ENCODE measurements at regions not wholly inside any gene's neighbourhood (a gene's known extent, or its start where the extent isn't known, plus 50 kb on each side); places are given as distances from the start of the nearest gene placed in this dataset.

DNA sequence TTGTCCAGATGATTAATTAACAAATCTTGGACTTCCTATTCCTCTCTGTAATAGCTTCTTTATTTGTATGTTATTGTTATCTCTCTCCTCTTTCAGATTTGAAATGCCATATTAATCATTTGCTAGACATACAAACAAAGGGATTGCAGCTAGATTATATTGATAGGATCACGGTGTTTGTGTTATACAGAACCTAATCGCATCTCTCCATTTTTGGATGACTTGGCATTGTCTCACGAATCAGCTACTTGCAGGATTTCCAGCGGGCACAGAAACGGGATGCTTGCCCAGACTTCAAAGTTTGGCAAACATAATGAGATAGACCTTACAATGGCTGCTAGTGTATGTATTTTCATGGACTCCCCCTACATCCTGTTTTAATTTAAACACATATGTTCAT, 368.1 kb downstream of the TLE4 start:
- Histone ChIP-seq H2AK5ac (ENCODE audit: low read depth, low read length) (no peak overlapping the region), H3K14ac (ENCODE audit: low read length) (no peak overlapping the region), H4K91ac (ENCODE audit: low read depth, low read length, poor library complexity) (no peak overlapping the region), H3K27ac (replicated peaks; ENCODE audit: low read length) (no peak overlapping the region), H3K79me1 (ENCODE audit: low read depth, low read length) (no peaks in the 10 kb centered on the region), H3K4me3 (ENCODE audit: low read length in 2 of 2) (no peak overlapping the region), H3K18ac (ENCODE audit: low read length) (no peak overlapping the region), H3K4me2 (ENCODE audit: insufficient read depth, low read length, poor library complexity, severe bottlenecking) (no peak overlapping the region), H3K36me3 (replicated peaks in 1 of 2; ENCODE audit: control insufficient read depth in 2 of 2, insufficient read depth in 2 of 2, low read length in 2 of 2) (no peaks in the 10 kb centered on the region), H3K4me1 (ENCODE audit: control insufficient read depth in 2 of 2, insufficient read depth in 1 of 2, low read depth in 1 of 2, low read length in 2 of 2) (no peaks in the 10 kb centered on the region), H2AFZ (ENCODE audit: low read length) (no peak overlapping the region), H2BK15ac (ENCODE audit: low read length) (no peak overlapping the region), H3K9ac (ENCODE audit: low read depth, low read length, poor library complexity) (no peak overlapping the region), H4K8ac (ENCODE audit: low read depth, low read length) (no peak overlapping the region), H3K9me3 (replicated peaks in 1 of 2; ENCODE audit: control insufficient read depth in 2 of 2, insufficient read depth in 1 of 2, low read depth in 1 of 2, low read length in 2 of 2) (no peaks in the 10 kb centered on the region), H3K23ac (ENCODE audit: low read depth, low read length, poor library complexity) (no peak overlapping the region), H3K27me3 (ENCODE audit: control insufficient read depth in 3 of 3, insufficient read depth in 3 of 3, low read depth in 1 of 3, low read length in 3 of 3) (no peaks in the 10 kb centered on the region), H2BK12ac (ENCODE audit: low read length) (no peak overlapping the region), H2BK120ac (ENCODE audit: low read depth, low read length) (no peak overlapping the region), H2BK5ac (ENCODE audit: low read length) (no peak overlapping the region), H3K4ac (ENCODE audit: low read length) (no peak overlapping the region)
- DNase-seq (ENCODE audit: low spot score), result no peak
- WGBS, 2 donors (ENCODE audit: extremely low coverage in 2 of 2, insufficient read length in 2 of 2, insufficient replicate concordance in 1 of 2), result no CpG with 5 or more reads among the region's 5 CpGs

DNA sequence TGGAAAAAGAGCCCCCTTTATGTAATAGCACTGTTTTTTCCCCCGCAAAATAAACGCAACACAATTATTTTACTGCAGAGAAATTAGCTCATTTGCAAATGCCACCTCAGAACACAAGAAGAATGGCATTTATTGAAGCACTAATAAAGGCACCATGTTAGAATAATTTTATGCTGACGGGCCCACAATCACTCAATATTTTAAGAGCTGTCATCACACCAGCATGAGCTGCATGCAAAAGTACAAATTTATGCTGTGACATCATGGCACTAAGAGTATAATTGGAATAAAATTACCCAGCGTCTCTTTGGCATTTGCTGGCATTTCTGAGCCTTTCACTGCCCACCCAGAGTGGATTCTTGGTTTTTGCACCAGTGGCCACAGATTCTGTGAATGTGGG, 364.6 kb downstream of the TLE4 start:
- Histone ChIP-seq H3K36me3 (replicated peaks in 1 of 2; ENCODE audit: control insufficient read depth in 2 of 2, insufficient read depth in 2 of 2, low read length in 2 of 2) (no peaks in the 10 kb centered on the region), H3K4me2 (ENCODE audit: insufficient read depth, low read length, poor library complexity, severe bottlenecking) (no peak overlapping the region), H3K9me3 (replicated peaks in 1 of 2; ENCODE audit: control insufficient read depth in 2 of 2, insufficient read depth in 1 of 2, low read depth in 1 of 2, low read length in 2 of 2) (no peaks in the 10 kb centered on the region), H4K8ac (ENCODE audit: low read depth, low read length) (no peak overlapping the region), H3K27me3 (ENCODE audit: control insufficient read depth in 3 of 3, insufficient read depth in 3 of 3, low read depth in 1 of 3, low read length in 3 of 3) (no peaks in the 10 kb centered on the region), H2AFZ (ENCODE audit: low read length) (no peak overlapping the region), H3K14ac (ENCODE audit: low read length) (no peak overlapping the region), H2BK15ac (ENCODE audit: low read length) (no peak overlapping the region), H3K9ac (ENCODE audit: low read depth, low read length, poor library complexity) (no peak overlapping the region), H3K4me3 (ENCODE audit: low read length in 2 of 2) (no peak overlapping the region), H2BK12ac (ENCODE audit: low read length) (no peak overlapping the region), H3K27ac (replicated peaks; ENCODE audit: low read length) (no peak overlapping the region), H3K23ac (ENCODE audit: low read depth, low read length, poor library complexity) (no peak overlapping the region), H4K91ac (ENCODE audit: low read depth, low read length, poor library complexity) (no peak overlapping the region), H3K79me1 (ENCODE audit: low read depth, low read length) (no peaks in the 10 kb centered on the region), H3K18ac (ENCODE audit: low read length) (no peak overlapping the region), H3K4ac (ENCODE audit: low read length) (no peak overlapping the region), H2BK120ac (ENCODE audit: low read depth, low read length) (no peak overlapping the region), H2BK5ac (ENCODE audit: low read length) (no peak overlapping the region), H3K4me1 (ENCODE audit: control insufficient read depth in 2 of 2, insufficient read depth in 1 of 2, low read depth in 1 of 2, low read length in 2 of 2) (no peaks in the 10 kb centered on the region), H2AK5ac (ENCODE audit: low read depth, low read length) (no peak overlapping the region)
- no CpG with 5 or more reads among the region's 4 CpGs for WGBS, 2 donors (ENCODE audit: extremely low coverage in 2 of 2, insufficient read length in 2 of 2, insufficient replicate concordance in 1 of 2)
- no peak for DNase-seq (ENCODE audit: low spot score)

GRCh38 chr9:79929285-79929684, 357.5 kb downstream of the TLE4 start:
- Histone ChIP-seq H3K9me3 (replicated peaks in 1 of 2; ENCODE audit: control insufficient read depth in 2 of 2, insufficient read depth in 1 of 2, low read depth in 1 of 2, low read length in 2 of 2) (no peaks in the 10 kb centered on the region), H3K36me3 (replicated peaks in 1 of 2; ENCODE audit: control insufficient read depth in 2 of 2, insufficient read depth in 2 of 2, low read length in 2 of 2) (no peaks in the 10 kb centered on the region), H3K4me1 (ENCODE audit: control insufficient read depth in 2 of 2, insufficient read depth in 1 of 2, low read depth in 1 of 2, low read length in 2 of 2) (no peaks in the 10 kb centered on the region), H2BK120ac (ENCODE audit: low read depth, low read length) (no peak overlapping the region), H2AK5ac (ENCODE audit: low read depth, low read length) (no peak overlapping the region), H3K14ac (ENCODE audit: low read length) (no peak overlapping the region), H3K79me1 (ENCODE audit: low read depth, low read length) (no peaks in the 10 kb centered on the region), H3K4me3 (ENCODE audit: low read length in 2 of 2) (no peak overlapping the region), H3K27ac (replicated peaks; ENCODE audit: low read length) (no peak overlapping the region), H4K91ac (ENCODE audit: low read depth, low read length, poor library complexity) (no peak overlapping the region), H3K18ac (ENCODE audit: low read length) (no peak overlapping the region), H3K27me3 (ENCODE audit: control insufficient read depth in 3 of 3, insufficient read depth in 3 of 3, low read depth in 1 of 3, low read length in 3 of 3) (no peaks in the 10 kb centered on the region), H2BK5ac (ENCODE audit: low read length) (no peak overlapping the region), H3K9ac (ENCODE audit: low read depth, low read length, poor library complexity) (no peak overlapping the region), H4K8ac (ENCODE audit: low read depth, low read length) (no peak overlapping the region), H2AFZ (ENCODE audit: low read length) (no peak overlapping the region), H2BK15ac (ENCODE audit: low read length) (no peak overlapping the region), H3K4ac (ENCODE audit: low read length) (no peak overlapping the region), H3K23ac (ENCODE audit: low read depth, low read length, poor library complexity) (no peak overlapping the region), H3K4me2 (ENCODE audit: insufficient read depth, low read length, poor library complexity, severe bottlenecking) (no peak overlapping the region), H2BK12ac (ENCODE audit: low read length) (no peak overlapping the region)
- WGBS, 2 donors (ENCODE audit: extremely low coverage in 2 of 2, insufficient read length in 2 of 2, insufficient replicate concordance in 1 of 2), result no CpG with 5 or more reads among the region's 4 CpGs
- no peak for DNase-seq (ENCODE audit: low spot score)

- Histone ChIP-seq H2BK12ac (ENCODE audit: low read length) (no peak overlapping the region), H3K9ac (ENCODE audit: low read depth, low read length, poor library complexity) (no peak overlapping the region), H2AFZ (ENCODE audit: low read length) (no peak overlapping the region), H3K23ac (ENCODE audit: low read depth, low read length, poor library complexity) (no peak overlapping the region), H3K4ac (ENCODE audit: low read length) (no peak overlapping the region), H3K36me3 (replicated peaks in 1 of 2; ENCODE audit: control insufficient read depth in 2 of 2, insufficient read depth in 2 of 2, low read length in 2 of 2) (no peaks in the 10 kb centered on the region), H3K4me3 (ENCODE audit: low read length in 2 of 2) (no peak overlapping the region), H4K8ac (ENCODE audit: low read depth, low read length) (no peak overlapping the region), H2AK5ac (ENCODE audit: low read depth, low read length) (no peak overlapping the region), H3K4me2 (ENCODE audit: insufficient read depth, low read length, poor library complexity, severe bottlenecking) (no peak overlapping the region), H3K18ac (ENCODE audit: low read length) (peak overlapping the region; percentile 9), H2BK5ac (ENCODE audit: low read length) (no peak overlapping the region), H3K79me1 (ENCODE audit: low read depth, low read length) (no peaks in the 10 kb centered on the region), H3K27me3 (ENCODE audit: control insufficient read depth in 3 of 3, insufficient read depth in 3 of 3, low read depth in 1 of 3, low read length in 3 of 3) (no peaks in the 10 kb centered on the region), H3K27ac (replicated peaks; ENCODE audit: low read length) (no peak overlapping the region), H3K14ac (ENCODE audit: low read length) (no peak overlapping the region), H3K4me1 (ENCODE audit: control insufficient read depth in 2 of 2, insufficient read depth in 1 of 2, low read depth in 1 of 2, low read length in 2 of 2) (no peaks in the 10 kb centered on the region), H2BK15ac (ENCODE audit: low read length) (no peak overlapping the region), H3K9me3 (replicated peaks in 1 of 2; ENCODE audit: control insufficient read depth in 2 of 2, insufficient read depth in 1 of 2, low read depth in 1 of 2, low read length in 2 of 2) (no peaks in the 10 kb centered on the region), H4K91ac (ENCODE audit: low read depth, low read length, poor library complexity) (no peak overlapping the region), H2BK120ac (ENCODE audit: low read depth, low read length) (no peak overlapping the region)
- no CpG with 5 or more reads among the region's 4 CpGs for WGBS, 2 donors (ENCODE audit: extremely low coverage in 2 of 2, insufficient read length in 2 of 2, insufficient replicate concordance in 1 of 2)
- DNase-seq (ENCODE audit: low spot score), result no peak
Observed at GRCh38 chr9:79928661-79929223, 357.0 kb downstream of the TLE4 start.
